DLD1 (cell line): ENCODE measurements at regions not wholly inside any gene's neighbourhood (a gene's known extent, or its start where the extent isn't known, plus 50 kb on each side); places are given as distances from the start of the nearest gene placed in this dataset.

Experiments used
- in situ Hi-C: cut with HindIII; loops from 2 replicates; pipeline ENCODE4 v1.10.0; 2017; ENCODE audit warnings: low sequenced_read_pairs

DNA sequence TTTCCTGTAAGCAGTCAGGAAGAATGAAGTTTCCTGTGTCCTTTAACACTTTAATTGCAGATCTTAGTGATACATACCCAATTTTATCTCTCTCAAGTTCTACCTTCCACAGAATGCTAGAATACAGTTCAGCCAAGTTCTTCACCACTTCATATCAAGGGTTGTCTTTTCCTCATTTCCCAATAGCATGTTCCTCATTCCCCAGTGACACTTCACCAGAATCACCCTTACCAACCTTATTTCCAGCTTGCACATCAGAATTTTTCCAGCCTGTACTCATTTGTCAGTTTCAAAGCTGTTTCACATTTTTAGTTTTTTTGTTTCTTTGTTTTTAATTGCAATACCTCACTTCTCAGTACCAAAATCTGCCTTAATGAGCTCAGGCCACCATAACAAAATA lies 126.1 kb downstream of the ESM1 start:
- in situ Hi-C loops = no loop called here

DNA sequence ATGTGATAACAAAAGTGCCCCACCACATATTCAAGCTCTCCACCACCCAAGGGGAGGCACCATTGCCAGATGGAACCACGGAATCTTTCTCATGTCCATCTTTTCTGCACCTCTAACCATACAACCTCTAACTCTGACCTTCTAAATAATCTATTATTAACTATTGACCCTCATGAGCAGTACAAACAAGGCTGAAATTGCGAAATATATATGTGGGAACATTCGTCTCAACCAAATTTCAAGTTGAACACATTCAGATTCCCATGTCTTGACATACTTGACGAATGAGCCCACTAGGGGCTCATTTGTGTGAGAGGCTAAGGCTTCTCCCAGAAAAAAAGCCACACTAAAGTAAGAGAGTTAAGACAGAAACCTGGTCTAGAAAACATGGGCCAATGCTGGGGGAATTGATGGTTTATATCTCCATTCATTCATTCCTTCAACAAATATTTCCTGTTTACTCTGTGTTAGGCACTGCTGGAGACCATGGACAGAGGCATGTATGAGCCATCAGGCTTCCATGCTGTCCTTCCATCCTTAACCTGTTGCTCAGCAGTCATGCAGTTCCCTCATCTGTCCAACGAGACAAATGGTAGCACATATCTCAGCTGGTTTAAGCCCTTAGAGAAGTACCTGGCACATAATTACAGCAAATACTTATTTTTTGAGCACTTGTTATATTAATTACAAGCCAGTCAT lies 130.4 kb downstream of the ESM1 start:
- in situ Hi-C loops = no loop called here

GRCh38 chr5:54852007-54852406 lies 133.4 kb downstream of the ESM1 start:
- in situ Hi-C loops = no loop called here

GRCh38 chr5:54851449-54851848 lies 133.9 kb downstream of the ESM1 start:
- in situ Hi-C loops = no loop called here

GRCh38 chr5:54848581-54848980 lies 136.8 kb downstream of the ESM1 start:
- in situ Hi-C loops = no loop called here

DNA sequence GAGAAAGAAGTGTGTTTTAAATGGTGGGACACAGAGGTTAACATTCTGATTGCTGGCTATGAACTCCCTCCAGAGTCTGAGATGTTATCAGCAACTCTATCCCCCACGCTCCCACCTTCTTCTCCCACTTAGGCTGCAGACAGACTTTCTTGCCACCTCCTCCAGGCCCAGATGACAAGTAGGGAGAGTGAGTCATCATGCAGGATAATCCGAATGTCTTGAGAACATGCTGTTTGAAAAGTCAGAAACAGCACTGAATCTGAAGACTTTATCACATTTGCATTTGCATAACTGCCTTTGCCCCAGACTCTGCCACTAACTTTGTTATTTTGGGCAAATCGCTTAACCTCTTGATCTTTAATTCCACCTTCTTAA lies 139.8 kb downstream of the ESM1 start:
- in situ Hi-C loops = no loop called here

- in situ Hi-C loops = no loop called here
Measured at GRCh38 chr5:54844905-54845566, 140.4 kb downstream of the ESM1 start.

- in situ Hi-C loops = no loop called here
Measured at GRCh38 chr5:54844266-54844665, 141.1 kb downstream of the ESM1 start.

DNA sequence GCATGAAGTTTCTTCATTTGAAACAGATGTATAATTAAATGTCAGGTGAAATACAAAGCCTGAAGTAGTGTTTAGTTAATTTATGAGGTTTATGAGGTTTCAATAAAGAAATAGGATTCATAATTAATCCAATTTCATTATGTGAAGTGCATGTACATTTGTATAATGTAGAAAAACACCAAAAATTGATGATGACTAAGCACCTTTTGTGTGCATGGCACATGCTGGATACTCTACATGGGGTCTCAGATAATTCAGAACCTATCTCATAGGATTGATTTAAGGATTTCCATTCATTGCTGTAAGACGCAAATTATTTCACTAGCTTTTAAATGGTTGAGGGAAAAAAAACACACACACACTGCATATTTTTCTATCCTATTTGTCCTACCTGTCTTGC lies 143.9 kb downstream of the ESM1 start:
- in situ Hi-C loops = no loop called here

GRCh38 chr5:54838843-54839242 lies 146.6 kb downstream of the ESM1 start:
- in situ Hi-C loops = no loop called here

DNA sequence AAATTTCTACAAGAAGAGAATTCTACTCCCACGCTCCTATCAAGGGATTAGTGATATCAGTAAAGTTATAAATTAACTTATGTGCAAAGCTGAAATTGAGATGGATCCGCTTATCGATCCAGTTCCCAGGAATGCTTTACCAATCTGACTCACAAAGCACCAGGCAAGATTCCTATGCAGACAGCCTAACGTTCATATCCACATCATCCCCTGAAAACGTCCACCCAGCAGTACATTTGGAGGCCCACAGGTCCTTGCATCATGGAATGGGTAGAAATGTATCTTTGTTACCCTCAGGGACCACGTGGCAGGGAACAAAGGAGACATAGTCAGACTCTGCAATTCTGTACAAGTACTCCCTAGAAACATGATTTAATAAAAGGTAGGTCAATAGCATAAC lies 147.4 kb downstream of the ESM1 start:
- in situ Hi-C loops = no loop called here

- in situ Hi-C loops = no loop called here
Measured at GRCh38 chr5:54837093-54837492, 148.3 kb downstream of the ESM1 start.

GRCh38 chr5:54835647-54836046 lies 149.7 kb downstream of the ESM1 start:
- in situ Hi-C loops = no loop called here

DNA sequence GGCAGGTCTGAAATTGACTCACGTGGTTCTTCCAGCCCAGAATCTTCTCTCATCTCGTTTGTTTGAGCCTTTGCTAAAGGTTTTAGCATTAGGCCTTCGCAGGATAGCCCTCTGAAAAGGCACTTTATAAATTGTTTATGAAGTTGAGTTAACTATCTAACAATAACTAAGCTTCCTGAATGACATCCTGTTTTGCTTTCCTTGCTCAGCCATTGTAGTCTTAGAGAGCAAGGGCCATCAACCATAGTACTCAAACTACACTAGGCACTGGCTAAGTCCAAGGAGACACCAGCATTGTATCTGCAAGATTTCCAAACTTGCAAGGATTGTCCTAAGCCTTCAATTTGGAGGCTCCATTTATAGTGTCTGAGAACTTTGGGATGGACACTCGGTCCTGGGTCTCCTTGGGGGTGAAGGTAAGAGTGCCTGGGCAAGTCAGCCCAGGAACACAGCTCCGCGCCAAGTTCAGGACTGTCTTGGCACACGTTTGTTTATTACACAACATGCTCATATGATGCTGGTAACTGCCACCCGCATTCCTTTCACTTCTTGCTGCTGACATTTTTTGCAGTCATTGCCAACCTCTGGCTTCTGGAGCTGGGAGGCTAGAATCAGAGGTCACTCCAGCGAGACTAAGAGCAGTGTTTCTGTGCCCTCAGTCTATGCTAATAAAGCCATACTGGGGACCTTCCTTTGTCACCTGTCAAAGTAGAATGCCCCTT lies 151.1 kb downstream of the ESM1 start:
- in situ Hi-C loops = no loop called here

DNA sequence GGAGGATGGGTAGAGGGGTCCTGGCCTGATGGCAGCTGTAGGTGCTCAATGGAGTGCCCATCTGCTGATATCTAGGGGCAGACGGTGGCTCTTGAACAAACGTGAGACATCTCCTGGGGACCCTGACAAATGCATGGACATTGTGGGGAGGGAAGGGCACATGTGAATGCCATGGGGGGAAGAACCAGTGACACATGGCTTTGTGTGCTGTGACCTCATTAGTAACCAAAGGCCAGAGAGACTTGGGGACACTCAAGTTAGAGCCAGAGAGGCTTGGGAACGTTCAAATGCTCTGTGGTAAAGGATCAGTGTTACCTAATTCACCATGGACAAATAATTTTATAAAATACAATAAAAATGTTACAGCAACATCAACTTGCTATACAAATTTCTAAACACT lies 151.8 kb downstream of the ESM1 start:
- in situ Hi-C loops = no loop called here

GRCh38 chr5:54832858-54833257 lies 152.5 kb downstream of the ESM1 start:
- in situ Hi-C loops = no loop called here

GRCh38 chr5:54832045-54832444 lies 153.3 kb downstream of the ESM1 start:
- in situ Hi-C loops = no loop called here

DNA sequence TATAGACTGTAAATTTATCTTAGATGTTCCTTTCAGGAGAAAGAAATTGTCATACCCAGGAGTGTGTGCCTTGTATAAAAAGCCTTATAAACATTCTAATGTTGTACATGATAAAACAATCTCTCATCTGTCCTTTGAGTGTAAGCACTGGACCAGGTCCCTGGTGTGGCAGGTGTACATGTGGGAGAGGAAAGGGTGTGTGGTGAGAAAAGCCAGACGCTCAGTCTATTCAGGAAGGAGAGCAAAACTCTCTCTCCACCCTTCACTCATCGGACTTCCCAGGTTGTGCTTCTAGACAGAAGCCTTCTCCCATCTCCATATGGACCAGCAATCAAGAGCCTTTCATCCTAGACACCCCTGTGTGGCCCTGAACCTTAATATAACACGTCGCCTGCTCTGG lies 154.2 kb downstream of the ESM1 start:
- in situ Hi-C loops = no loop called here

GRCh38 chr5:54829676-54830535 lies 155.5 kb downstream of the ESM1 start:
- in situ Hi-C loops = no loop called here

DNA sequence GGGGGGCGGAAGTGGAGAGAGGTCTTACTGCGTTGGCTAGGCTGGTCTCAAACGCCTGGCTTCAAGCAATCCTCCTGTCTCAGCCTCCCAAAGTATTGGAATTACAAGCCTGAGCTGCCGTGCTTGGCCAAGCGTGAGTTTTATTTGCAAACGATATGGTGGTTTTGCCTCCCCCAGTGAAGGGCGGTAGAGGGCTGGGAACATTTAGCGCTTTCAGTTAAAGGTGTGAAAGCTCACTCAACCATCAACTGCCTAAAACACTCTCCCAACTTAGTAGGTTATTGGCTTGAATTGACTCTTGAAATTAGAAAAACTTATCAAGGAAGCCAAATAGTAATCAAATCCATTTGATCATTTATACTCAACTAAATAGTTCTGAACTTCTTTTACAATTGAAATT lies 156.3 kb downstream of the ESM1 start:
- in situ Hi-C loops = no loop called here

DNA sequence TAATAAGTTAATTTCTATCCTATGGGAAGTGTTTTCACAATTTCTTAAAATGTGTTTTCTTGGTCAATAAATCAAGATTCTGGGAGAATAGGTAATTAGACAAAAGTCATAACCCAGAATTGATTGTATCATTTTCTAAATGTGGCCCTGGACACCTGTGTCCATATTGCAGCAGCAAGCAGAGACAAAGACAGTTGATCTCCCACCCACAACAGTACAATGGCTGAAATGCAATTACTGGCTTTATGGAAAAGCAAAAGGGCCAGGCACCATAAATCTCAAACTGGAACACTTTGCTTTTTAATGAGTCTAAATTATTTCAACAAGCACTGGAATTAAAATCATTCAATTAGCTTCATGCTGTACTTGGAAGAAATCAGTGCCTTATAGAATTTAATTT lies 157.2 kb downstream of the ESM1 start:
- in situ Hi-C loops = no loop called here
